Memory B cell (primary cell): ENCODE measurements at regions not wholly inside any gene's neighbourhood (a gene's known extent, or its start where the extent isn't known, plus 50 kb on each side); places are given as distances from the start of the nearest gene placed in this dataset.

Source experiments
- ATAC-seq: fragments of 150-1000 bp; cut with Tn5 transposase; 2 replicates; pipeline ENCODE4 v1.10.0; 2021; ENCODE audit warnings: low read depth, mild to moderate bottlenecking, moderate library complexity
- DNase-seq, 2 donors: peaks; one replicate each; pipeline ENCODE4 v3.0.0; 2022; ENCODE audit warnings: low spot score in 2 of 2
- H3K27ac Mint-ChIP-seq: one replicate; pipeline ENCODE4 v1.8.0; 2022; ENCODE audit warnings: mild to moderate bottlenecking, moderate library complexity, mixed read lengths
- H3K27me3 Mint-ChIP-seq: one replicate; pipeline ENCODE4 v1.8.0; 2022; ENCODE audit warnings: mixed read lengths
- H3K36me3 Mint-ChIP-seq: one replicate; pipeline ENCODE4 v1.8.0; 2022; ENCODE audit warnings: mild to moderate bottlenecking, mixed read lengths
- H3K4me1 Mint-ChIP-seq: one replicate; pipeline ENCODE4 v1.8.0; 2022; ENCODE audit warnings: mixed read lengths
- H3K4me3 Mint-ChIP-seq: one replicate; pipeline ENCODE4 v1.8.0; 2022; ENCODE audit warnings: mild to moderate bottlenecking, moderate library complexity, mixed read lengths
- H3K9me3 Mint-ChIP-seq: one replicate; pipeline ENCODE4 v1.8.0; 2022; ENCODE audit warnings: mixed read lengths

DNA sequence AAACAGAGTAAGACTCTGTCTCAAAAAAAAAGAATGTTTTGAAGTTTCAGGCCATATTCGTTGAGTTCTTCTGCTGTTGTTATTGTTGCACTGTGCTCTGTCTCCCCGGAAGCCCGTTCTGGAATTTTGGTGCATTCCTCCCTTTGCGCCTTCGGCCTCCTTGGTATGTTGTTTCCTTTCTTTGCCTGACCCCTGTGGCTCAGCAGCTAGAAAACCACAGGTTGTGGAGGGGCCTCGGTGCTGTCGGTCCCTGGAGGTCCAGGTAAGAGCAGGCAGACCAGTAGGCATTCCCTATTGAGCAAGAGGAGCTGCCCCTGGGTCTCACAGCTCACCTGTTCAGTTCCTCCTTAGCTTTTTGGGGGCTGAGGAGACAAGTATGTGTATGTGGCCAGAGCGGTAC is 51.0 kb upstream of the DLG1 start:
- ATAC-seq (no peak), DNase-seq (no peak)
- Mint-ChIP-seq H3K9me3 (no peaks in the 10 kb centered on the region), H3K4me1 (peaks cover 3% of the 10 kb centered on the region), H3K27ac (no peak overlapping the region), H3K4me3 (no peak overlapping the region), H3K27me3 (peaks cover 8% of the 10 kb centered on the region), H3K36me3 (no peaks in the 10 kb centered on the region)
